ENCODE measurements at regions not wholly inside any gene's neighbourhood (a gene's known extent, or its start where the extent isn't known, plus 50 kb on each side); places are given as distances from the start of the nearest gene placed in this dataset.

- TF ChIP-seq EZH2 (IDR thresholded peaks at IDR 0.05) (no peak), POLR2AphosphoS5 (IDR thresholded peaks at IDR 0.05; ENCODE audit: borderline replicate concordance, low read depth, low read length) (no peak), FOXP2 (optimal IDR thresholded peaks at IDR 0.05; ENCODE audit: control extremely low read depth, extremely low read length, insufficient read depth) (no peak)
Measured at GRCh38 chr6:85078058-85078457, 313.7 kb upstream of the TBX18 start.
